IMR-90 (cell line): ENCODE measurements at regions not wholly inside any gene's neighbourhood (a gene's known extent, or its start where the extent isn't known, plus 50 kb on each side); places are given as distances from the start of the nearest gene placed in this dataset.

Source experiments
- ATAC-seq: fragments of 200-7000 bp; cut with Tn5 transposase; 2 replicates; pipeline ENCODE4 v1.9.1; 2020; ENCODE audit warnings: low read depth, mild to moderate bottlenecking, moderate library complexity
- BruUV-seq: library from RNA; stranded (reverse); fragments of 400-500 nt; replicated peaks from 2 replicates; lab custom pipeline; 2021; lab: Mats Ljungman, UMichigan
- CTCF ChIA-PET: fragments of 300-600 bp; formaldehyde crosslinking; extraction: SDS; loops from one replicate; lab custom pipeline; 2021; ENCODE audit warnings: antibody characterized with exemption; lab: Yijun Ruan, JAX
- POLR2A ChIA-PET: fragments of 300-600 bp; sonication (Branson Sonifier 250); formaldehyde crosslinking; loops from one replicate; lab custom pipeline; 2022; ENCODE audit warnings: antibody characterized with exemption; ENCODE audit not compliant: unreplicated experiment; lab: Charles Lee
- DNase-seq: peaks from one replicate; pipeline ENCODE4 v3.0.0; 2013
- H2AFZ ChIP-seq: replicated peaks from 2 replicates; pipeline ENCODE3; 2013; ENCODE audit warnings: low read length, mild to moderate bottlenecking; ENCODE audit not compliant: poor library complexity
- H2AK5ac ChIP-seq: 2 replicates; pipeline ENCODE4 v1.6.1; 2013; ENCODE audit warnings: low read depth, low read length, inconsistent platforms
- H2AK9ac ChIP-seq: replicated peaks from 2 replicates; pipeline ENCODE3; 2013; ENCODE audit warnings: mild to moderate bottlenecking, low read depth, low read length, moderate library complexity; ENCODE audit not compliant: poor library complexity
- H2BK120ac ChIP-seq: 2 replicates; pipeline ENCODE4 v1.6.1; 2013; ENCODE audit warnings: low read depth, low read length, inconsistent platforms
- H2BK15ac ChIP-seq: 3 replicates; pipeline ENCODE4 v1.6.1; 2013; ENCODE audit warnings: low read depth, low read length, inconsistent platforms
- H2BK20ac ChIP-seq: 2 replicates; pipeline ENCODE4 v1.6.1; 2013; ENCODE audit warnings: low read depth, mild to moderate bottlenecking, inconsistent platforms, low read length, moderate library complexity
- H2BK5ac ChIP-seq: 2 replicates; pipeline ENCODE4 v1.6.1; 2013; ENCODE audit warnings: mild to moderate bottlenecking, low read depth, low read length, inconsistent platforms; ENCODE audit not compliant: poor library complexity, severe bottlenecking
- H3K14ac ChIP-seq: replicated peaks from 2 replicates; pipeline ENCODE4 v1.6.1; 2013; ENCODE audit warnings: low read depth, low read length, inconsistent platforms
- H3K18ac ChIP-seq: 2 replicates; pipeline ENCODE4 v1.6.1; 2013; ENCODE audit warnings: low read depth, low read length, control low read depth
- H3K23ac ChIP-seq: 2 replicates; pipeline ENCODE4 v1.6.1; 2013; ENCODE audit warnings: low read depth, low read length, inconsistent platforms
- H3K27ac ChIP-seq: 2 replicates; pipeline ENCODE4 v1.5.1; 2013; ENCODE audit warnings: mild to moderate bottlenecking, control low read depth, low read length; ENCODE audit not compliant: insufficient read depth
- H3K27me3 ChIP-seq: 2 replicates; pipeline ENCODE4 v1.6.1; 2013; ENCODE audit warnings: low read length; ENCODE audit not compliant: control insufficient read depth, insufficient read depth
- H3K36me3 ChIP-seq: 2 replicates; pipeline ENCODE4 v1.6.1; 2013; ENCODE audit warnings: low read length, mixed read lengths; ENCODE audit not compliant: control insufficient read depth, insufficient read depth
- H3K4ac ChIP-seq: 2 replicates; pipeline ENCODE4 v1.6.1; 2013; ENCODE audit warnings: low read depth, low read length, inconsistent platforms
- H3K4me1 ChIP-seq: 2 replicates; pipeline ENCODE4 v1.6.1; 2013; ENCODE audit warnings: low read length, mixed read lengths; ENCODE audit not compliant: control insufficient read depth, insufficient read depth
- H3K4me2 ChIP-seq: 2 replicates; pipeline ENCODE4 v1.6.1; 2013; ENCODE audit warnings: low read depth, mild to moderate bottlenecking, control low read depth, low read length, moderate library complexity
- H3K4me3 ChIP-seq: 2 replicates; pipeline ENCODE4 v1.5.1; 2013; ENCODE audit warnings: low read depth, mild to moderate bottlenecking, control low read depth, low read length, moderate library complexity; ENCODE audit not compliant: insufficient read depth
- H3K56ac ChIP-seq: 2 replicates; pipeline ENCODE4 v1.6.1; 2013; ENCODE audit warnings: low read length, inconsistent platforms; ENCODE audit not compliant: insufficient read depth; ENCODE audit errors: extremely low read depth
- H3K79me1 ChIP-seq, 2 experiments: 2 replicates each; pipeline ENCODE4 v1.6.1; 2013; ENCODE audit warnings: low read length in 2 of 2, inconsistent platforms in 1 of 2, low read depth in 1 of 2
- H3K9ac ChIP-seq: 2 replicates; pipeline ENCODE4 v1.6.1; 2013; ENCODE audit warnings: low read depth, low read length, control low read depth
- H3K9me1 ChIP-seq: 2 replicates; pipeline ENCODE4 v1.6.1; 2013; ENCODE audit warnings: low read length, inconsistent platforms; ENCODE audit not compliant: insufficient read depth
- H3K9me3 ChIP-seq: 2 replicates; pipeline ENCODE4 v1.6.1; 2013; ENCODE audit warnings: low read length; ENCODE audit not compliant: control insufficient read depth, insufficient read depth
- H4K20me1 ChIP-seq: 2 replicates; pipeline ENCODE4 v1.6.1; 2013; ENCODE audit warnings: low read length, inconsistent platforms; ENCODE audit not compliant: insufficient read depth
- H4K5ac ChIP-seq: 2 replicates; pipeline ENCODE4 v1.6.1; 2013; ENCODE audit warnings: mild to moderate bottlenecking, low read depth, low read length, control low read depth
- H4K8ac ChIP-seq, 2 experiments: 2 replicates each; pipeline ENCODE4 v1.6.1; 2013; ENCODE audit warnings: low read depth in 2 of 2, low read length in 2 of 2, control low read depth in 1 of 2, inconsistent platforms in 1 of 2
- H4K91ac ChIP-seq: 2 replicates; pipeline ENCODE4 v1.6.1; 2013; ENCODE audit warnings: low read depth, low read length, inconsistent platforms; ENCODE audit not compliant: insufficient read depth
- BHLHE40 ChIP-seq: fragments of 150-350 bp; IDR thresholded peaks from 2 replicates; pipeline ENCODE4 v1.6.1; 2016; ENCODE audit warnings: mild to moderate bottlenecking, low read depth, low read length
- CEBPB ChIP-seq: IDR thresholded peaks from 2 replicates; pipeline ENCODE4 v1.6.1; 2012; ENCODE audit warnings: low read depth, low read length, improper control_type of control experiment
- CHD1 ChIP-seq: IDR thresholded peaks from 2 replicates; pipeline ENCODE4 v1.6.1; 2012; ENCODE audit warnings: low read depth, low read length, improper control_type of control experiment
- CTCF ChIP-seq: conservative IDR thresholded peaks from 2 replicates; pipeline ENCODE4 v1.5.1; 2012; ENCODE audit warnings: mild to moderate bottlenecking, low read depth, low read length, improper control_type of control experiment
- ELK1 ChIP-seq: fragments of 150-350 bp; IDR thresholded peaks from 2 replicates; pipeline ENCODE4 v1.6.1; 2016; ENCODE audit warnings: low read depth, mild to moderate bottlenecking, low read length, moderate library complexity, borderline replicate concordance
- FOS ChIP-seq: fragments of 150-350 bp; IDR thresholded peaks from 2 replicates; pipeline ENCODE4 v1.6.1; 2016; ENCODE audit warnings: low read depth, low read length
- MAFK ChIP-seq: IDR thresholded peaks from 2 replicates; pipeline ENCODE4 v1.6.1; 2012; ENCODE audit warnings: low read depth, low read length, improper control_type of control experiment
- MAZ ChIP-seq: IDR thresholded peaks from 2 replicates; pipeline ENCODE4 v1.6.1; 2012; ENCODE audit warnings: low read depth, mild to moderate bottlenecking, low read length, improper control_type of control experiment, moderate library complexity, borderline replicate concordance
- MXI1 ChIP-seq: IDR thresholded peaks from 2 replicates; pipeline ENCODE4 v1.6.1; 2012; ENCODE audit warnings: low read depth, mild to moderate bottlenecking, low read length, moderate library complexity, borderline replicate concordance
- NFE2L2 ChIP-seq: fragments of 150-350 bp; IDR thresholded peaks from 2 replicates; pipeline ENCODE4 v1.6.1; 2016; ENCODE audit warnings: low read depth, mild to moderate bottlenecking, low read length
- POLR2A ChIP-seq: IDR thresholded peaks from 2 replicates; pipeline ENCODE4 v1.6.1; 2012; ENCODE audit warnings: mild to moderate bottlenecking, low read depth, low read length
- RAD21 ChIP-seq: IDR thresholded peaks from 2 replicates; pipeline ENCODE4 v1.6.1; 2012; ENCODE audit warnings: low read length, improper control_type of control experiment
- RCOR1 ChIP-seq: IDR thresholded peaks from 2 replicates; pipeline ENCODE4 v1.6.1; 2012; ENCODE audit warnings: mild to moderate bottlenecking, low read length, improper control_type of control experiment; ENCODE audit not compliant: insufficient replicate concordance
- RFX5 ChIP-seq: IDR thresholded peaks from 2 replicates; pipeline ENCODE4 v1.8.0; 2012; ENCODE audit warnings: low read depth, mild to moderate bottlenecking, low read length, moderate library complexity
- SMC3 ChIP-seq: fragments of 150-350 bp; IDR thresholded peaks from 2 replicates; pipeline ENCODE4 v1.6.1; 2016; ENCODE audit warnings: low read depth, mild to moderate bottlenecking, antibody characterized with exemption, low read length, moderate library complexity
- USF2 ChIP-seq: fragments of 150-350 bp; IDR thresholded peaks from 2 replicates; pipeline ENCODE4 v1.6.1; 2017; ENCODE audit warnings: mild to moderate bottlenecking, antibody characterized with exemption, low read length, low read depth
- WGBS, 2 experiments: methylation state at CpG; one replicate each; pipeline versions ENCODE4 v1.1.5 to v1.1.7; 2013; ENCODE audit warnings: missing lambda C conversion rate in 2 of 2; ENCODE audit not compliant: insufficient read length in 1 of 2; ENCODE audit errors: extremely low coverage in 2 of 2; 5-methylcytosine and 5-hydroxymethylcytosine counted together
- dilution Hi-C: fragments of 300-500 bp; cut with HindIII; formaldehyde crosslinking; loops from one replicate; pipeline ENCODE4 v1.14.3; 2018; ENCODE audit warnings: low sequenced_read_pairs; ENCODE audit not compliant: unreplicated experiment
- in situ Hi-C: fragments of 300-500 bp; cut with MboI; formaldehyde crosslinking; loops from 3 replicates; pipeline ENCODE4 v1.14.3; 2019; ENCODE audit warnings: low sequenced_read_pairs, inconsistent platforms, mixed read lengths
- intact Hi-C: fragments of 100-400 bp; cut with micrococcal nuclease; formaldehyde crosslinking; loops from 2 replicates; pipeline ENCODE4 v1.10.0; 2022

- CTCF ChIA-PET: interaction anchor here (0.6 kb wide), 1 partner anchor 9 kb away, joined by 3 read pairs; no protein-coding TSS in a partner anchor
- Histone ChIP-seq H3K9me1 (no peaks in the 10 kb centered on the region), H2AFZ (no peak overlapping the region), H2BK120ac (no peak overlapping the region), H3K4me1 (no peaks in the 10 kb centered on the region), H3K4me3 (no peak overlapping the region), H2BK20ac (no peak overlapping the region), H2AK5ac (no peak overlapping the region), H3K14ac (no peak overlapping the region), H3K9me3 (no peaks in the 10 kb centered on the region), H3K23ac (no peak overlapping the region), H3K4ac (no peak overlapping the region), H2AK9ac (no peak overlapping the region), H4K91ac (no peak overlapping the region), H4K8ac (no peak overlapping the region), H4K5ac (no peak overlapping the region), H3K27me3 (peaks cover 5% of the 10 kb centered on the region), H2BK5ac (no peak overlapping the region), H3K9ac (no peak overlapping the region), H3K27ac (no peak overlapping the region), H3K79me1 (no peaks in the 10 kb centered on the region), H3K4me2 (no peak overlapping the region), H3K18ac (no peak overlapping the region), H3K56ac (no peak overlapping the region), H3K36me3 (no peaks in the 10 kb centered on the region), H2BK15ac (no peak overlapping the region), H4K20me1 (no peaks in the 10 kb centered on the region)
- dilution Hi-C loops: no loop called here
- POLR2A ChIA-PET: no interaction called here
- no peak for DNase-seq
- intact Hi-C loops: no loop called here
- TF ChIP-seq MAFK (no peak), ELK1 (no peak), CEBPB (no peak), RAD21 (no peak), FOS (no peak), RCOR1 (no peak), CHD1 (no peak), CTCF (no peak), MAZ (no peak), BHLHE40 (no peak), MXI1 (no peak), USF2 (no peak), NFE2L2 (no peak), RFX5 (no peak), SMC3 (no peak), POLR2A (no peak)
- in situ Hi-C loops: no loop called here
- BruUV-seq: no TSS peak
- WGBS, 2 experiments: no CpG with 5 or more reads among the region's 2 CpGs
- ATAC-seq: no peak
Observed at GRCh38 chr1:29664711-29665110, 428.4 kb downstream of the PTPRU start.
